ENCODE measurements at regions not wholly inside any gene's neighbourhood (a gene's known extent, or its start where the extent isn't known, plus 50 kb on each side); places are given as distances from the start of the nearest gene placed in this dataset.
"Not testable (repeated sequence)": the region's sequence is repeated elsewhere in the genome, so short reads cannot be mapped to it uniquely, and the experiment has no call there.

- DNase-seq = not testable (repeated sequence)
Observed at GRCh38 chr15:20148679-20149078, 392.9 kb downstream of the GOLGA6L6 start.

GRCh38 chr15:20148008-20148407, 393.6 kb downstream of the GOLGA6L6 start:
- not testable (repeated sequence) for DNase-seq

- not testable (repeated sequence) for DNase-seq
Observed at GRCh38 chr15:20144333-20145036, 397.1 kb downstream of the GOLGA6L6 start.

DNA sequence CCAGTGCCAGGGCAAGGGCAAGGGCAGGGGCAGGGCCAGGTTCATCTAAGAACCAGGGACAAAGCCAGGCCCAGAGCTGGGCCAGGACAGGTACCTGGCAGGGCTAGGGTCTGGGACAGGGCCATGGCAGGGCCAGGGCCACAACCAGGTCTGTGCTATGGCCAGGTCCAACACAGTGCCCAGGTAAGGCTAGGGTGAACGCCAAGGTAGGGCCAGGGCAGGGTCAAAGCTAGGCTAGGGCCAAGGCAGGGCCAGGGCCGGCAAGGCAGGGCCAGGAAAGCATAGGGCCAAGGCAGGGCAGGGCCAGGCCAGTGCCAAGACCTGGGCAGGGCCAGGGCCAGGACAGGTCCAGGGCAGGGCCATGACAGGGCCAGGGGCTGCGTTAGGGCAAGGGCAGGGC, 398.7 kb downstream of the GOLGA6L6 start:
- DNase-seq = not testable (repeated sequence)

GRCh38 chr15:20142410-20142809, 399.2 kb downstream of the GOLGA6L6 start:
- DNase-seq = not testable (repeated sequence)

DNA sequence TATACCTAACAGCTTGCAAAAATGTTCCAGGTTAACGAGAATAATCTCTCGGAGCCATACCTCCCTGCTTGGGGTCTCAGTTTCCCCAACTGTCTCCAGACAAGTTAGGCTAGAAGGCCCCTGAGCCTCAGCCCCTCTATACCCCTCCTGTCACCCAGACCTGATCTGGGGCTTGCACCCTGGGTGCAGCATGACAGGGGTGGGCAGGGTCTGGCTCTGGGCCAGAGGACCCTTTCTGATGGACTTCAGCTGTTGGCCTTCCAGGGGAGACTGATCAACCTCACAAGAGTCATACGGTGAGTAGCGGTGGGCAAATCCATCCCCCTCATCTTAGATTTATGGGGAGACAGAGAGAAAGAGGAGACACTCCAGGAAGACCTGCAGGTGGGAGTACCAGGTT, 416.9 kb downstream of the GOLGA6L6 start:
- not testable (repeated sequence) for DNase-seq

- no peak for DNase-seq
Observed at GRCh38 chr15:20106026-20106425, 435.6 kb downstream of the GOLGA6L6 start.

DNA sequence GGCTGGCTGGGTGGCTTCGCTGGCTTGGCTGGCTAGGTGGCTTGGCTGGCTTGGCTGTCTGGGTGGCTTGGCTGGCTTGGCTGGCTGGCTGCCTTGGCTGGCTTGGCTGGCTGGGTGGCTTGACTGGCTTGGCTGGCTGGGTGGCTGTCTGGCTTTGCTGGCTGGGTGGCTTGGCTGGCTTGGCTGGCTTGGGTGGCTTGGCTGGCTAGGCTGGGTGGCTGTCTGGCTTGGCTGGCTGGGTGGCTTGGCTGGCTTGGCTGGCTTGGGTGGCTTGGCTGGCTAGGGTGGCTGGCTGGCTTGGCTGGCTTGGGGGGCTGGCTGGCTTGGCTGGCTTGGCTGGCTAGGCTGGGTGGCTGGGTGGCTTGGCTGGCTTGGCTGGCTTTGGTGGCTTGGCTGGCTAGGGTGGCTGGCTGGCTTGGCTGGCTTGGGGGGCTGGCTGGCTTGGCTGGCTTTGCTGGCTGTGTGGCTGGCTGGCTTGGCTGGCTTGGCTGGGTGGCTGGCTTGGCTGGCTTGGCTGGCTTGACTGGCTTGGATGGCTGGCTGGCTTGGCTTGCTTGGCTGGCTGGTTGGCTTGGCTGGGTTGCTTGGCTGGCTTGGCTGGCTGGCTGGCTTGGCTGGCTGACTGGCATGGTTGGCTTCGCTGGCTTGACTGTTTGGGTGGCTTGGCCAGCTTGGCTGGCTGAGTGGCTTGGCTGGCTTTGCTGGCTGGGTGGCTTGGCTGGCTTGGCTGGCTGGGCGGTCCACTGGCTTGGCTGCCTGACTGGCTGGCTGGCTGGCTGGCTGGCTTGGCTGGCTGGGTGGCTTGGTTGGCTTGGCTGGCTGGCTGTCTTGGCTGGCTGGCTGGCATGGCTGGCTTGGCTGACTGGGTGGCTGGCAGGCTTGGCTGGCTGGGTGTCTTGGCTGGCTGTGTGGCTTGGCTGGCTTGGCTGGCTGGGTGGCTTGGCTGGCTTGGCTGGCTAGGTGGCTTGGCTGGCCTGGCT, 436.3 kb downstream of the GOLGA6L6 start:
- DNase-seq = not testable (repeated sequence)

DNA sequence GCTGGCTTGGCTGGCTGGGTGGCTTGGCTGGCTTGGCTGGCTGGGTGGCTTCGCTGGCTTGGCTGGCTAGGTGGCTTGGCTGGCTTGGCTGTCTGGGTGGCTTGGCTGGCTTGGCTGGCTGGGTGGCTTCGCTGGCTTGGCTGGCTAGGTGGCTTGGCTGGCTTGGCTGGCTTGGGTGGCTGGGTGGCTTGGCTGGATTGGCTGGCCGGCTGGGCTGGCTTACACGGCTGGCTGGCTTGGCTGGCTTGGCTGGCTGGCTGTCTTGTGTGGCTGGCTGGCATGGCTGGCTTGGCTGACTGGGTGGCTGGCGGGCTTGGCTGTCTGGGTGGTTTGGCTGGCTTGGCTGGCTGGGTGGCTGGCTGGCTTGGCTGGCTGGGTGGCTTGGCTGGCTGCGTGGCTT, 437.0 kb downstream of the GOLGA6L6 start:
- DNase-seq = not testable (repeated sequence)

GRCh38 chr15:20102862-20103261, 438.7 kb downstream of the GOLGA6L6 start:
- DNase-seq = not testable (repeated sequence)

GRCh38 chr15:20102209-20102608, 439.4 kb downstream of the GOLGA6L6 start:
- DNase-seq = not testable (repeated sequence)

GRCh38 chr15:20101281-20101680, 440.3 kb downstream of the GOLGA6L6 start:
- not testable (repeated sequence) for DNase-seq

DNA sequence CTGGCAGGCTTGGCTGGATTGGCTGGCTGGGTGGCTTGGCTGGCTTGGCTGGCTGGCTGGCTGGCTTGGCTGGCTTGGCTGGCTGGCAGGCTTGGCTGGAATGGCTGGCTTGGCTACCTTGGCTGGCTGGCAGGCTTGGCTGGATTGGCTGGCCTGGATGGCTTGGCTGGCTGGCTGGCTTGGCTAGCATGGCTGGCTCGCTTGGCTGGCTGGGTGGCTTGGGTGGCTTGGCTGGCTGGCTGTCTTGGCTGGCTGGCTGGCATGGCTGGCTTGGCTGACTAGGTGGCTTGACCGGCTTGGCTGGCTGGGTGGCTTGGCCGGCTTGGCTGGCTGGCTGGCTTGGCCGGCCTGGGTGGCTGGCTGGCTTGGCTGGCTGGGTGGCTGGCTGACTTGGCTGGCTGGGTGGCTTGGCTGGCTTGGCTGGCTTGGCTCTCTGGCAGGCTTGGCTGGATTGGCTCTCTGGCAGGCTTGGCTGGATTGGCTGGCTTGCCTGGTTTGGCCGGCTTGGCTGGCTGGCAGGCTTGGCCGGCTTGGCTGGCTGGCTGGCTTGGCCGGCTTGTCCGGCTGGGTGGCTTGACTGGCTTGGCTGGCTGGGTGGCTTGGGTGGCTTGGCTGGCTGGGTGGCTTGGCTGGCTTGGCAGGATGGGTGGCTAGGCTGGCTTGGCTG, 440.9 kb downstream of the GOLGA6L6 start:
- not testable (repeated sequence) for DNase-seq

- DNase-seq = not testable (repeated sequence)
Observed at GRCh38 chr15:20095699-20096303, 445.8 kb downstream of the GOLGA6L6 start.

DNA sequence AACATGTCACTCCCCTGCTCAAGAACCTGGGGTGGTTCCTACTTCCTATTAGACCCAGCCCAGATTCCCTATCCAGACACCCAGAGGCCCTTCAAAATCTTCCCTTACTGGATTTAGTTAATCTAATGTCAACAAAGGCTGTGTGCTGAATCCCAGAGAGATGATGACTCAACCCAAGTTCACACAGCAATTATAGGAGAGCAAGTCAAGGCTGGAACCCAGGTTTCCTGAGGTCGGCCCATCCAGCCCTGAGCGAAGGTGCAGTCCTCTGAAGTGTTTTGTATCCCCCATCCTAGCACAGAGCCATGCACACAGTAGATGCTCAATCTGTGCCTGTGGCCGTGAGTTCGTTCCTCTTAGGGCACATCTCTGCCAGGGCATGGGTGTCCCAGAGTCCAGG, 452.1 kb downstream of the GOLGA6L6 start:
- not testable (repeated sequence) for DNase-seq

DNA sequence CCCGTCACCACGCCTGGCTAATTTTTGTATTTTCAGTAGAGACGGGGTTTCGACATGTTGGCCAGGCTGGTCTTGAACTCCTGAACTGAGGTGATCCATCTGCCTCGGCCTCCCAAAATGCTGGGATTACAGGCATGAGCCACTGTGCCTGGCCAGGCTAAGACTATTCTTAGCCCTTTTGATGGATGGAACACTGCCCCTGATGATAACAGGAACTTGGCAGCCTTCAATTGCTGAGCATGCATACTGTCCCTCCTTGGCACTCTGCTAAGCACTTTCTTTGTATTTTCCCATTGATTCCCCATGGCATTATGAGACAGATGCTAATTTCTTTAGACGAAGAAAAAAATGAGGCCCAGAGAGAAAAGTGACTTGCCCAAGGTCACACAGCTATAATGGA, 457.6 kb downstream of the GOLGA6L6 start:
- not testable (repeated sequence) for DNase-seq

DNA sequence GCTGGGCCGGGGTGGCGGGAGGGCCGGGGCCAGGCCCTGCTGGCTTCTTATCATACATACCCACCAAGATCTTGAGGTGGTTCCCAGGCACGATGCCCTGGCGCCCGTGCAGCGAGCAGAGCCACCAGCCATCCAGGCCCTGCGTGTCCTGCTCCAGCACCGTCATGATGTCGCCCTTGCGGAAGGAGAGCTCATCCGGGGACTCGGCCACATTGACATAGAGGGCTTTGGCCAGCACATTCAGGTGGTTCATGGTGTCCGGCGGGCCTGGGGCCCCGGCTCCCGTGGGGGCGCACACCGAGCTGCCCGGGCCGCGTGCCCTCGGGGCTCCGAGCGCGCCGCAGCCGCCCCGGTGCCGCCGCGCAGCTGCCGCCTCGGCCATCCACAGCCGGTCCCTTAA, 467.5 kb downstream of the GOLGA6L6 start:
- DNase-seq = not testable (repeated sequence)

DNA sequence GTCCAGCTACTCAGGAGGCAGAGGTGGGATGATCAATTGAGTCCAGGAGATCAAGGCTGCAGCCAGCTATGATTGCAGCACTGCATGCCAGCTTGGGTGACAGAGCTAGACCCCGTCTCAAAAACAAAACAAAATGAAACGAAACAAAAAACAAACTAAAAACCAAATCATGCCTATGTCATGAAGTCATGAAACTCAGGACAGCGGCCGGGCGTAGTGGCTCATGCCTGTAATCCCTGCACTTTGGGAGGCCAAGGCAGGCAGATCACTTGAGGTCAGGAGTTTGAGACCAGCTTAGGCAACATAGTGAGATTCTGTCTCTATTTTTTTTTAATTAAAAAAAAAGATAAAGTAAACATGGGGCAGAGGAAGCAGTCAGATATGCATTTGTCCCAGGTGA, 472.6 kb downstream of the GOLGA6L6 start:
- DNase-seq = not testable (repeated sequence)

- not testable (repeated sequence) for DNase-seq
Observed at GRCh38 chr15:20066173-20066572, 475.4 kb downstream of the GOLGA6L6 start.

DNA sequence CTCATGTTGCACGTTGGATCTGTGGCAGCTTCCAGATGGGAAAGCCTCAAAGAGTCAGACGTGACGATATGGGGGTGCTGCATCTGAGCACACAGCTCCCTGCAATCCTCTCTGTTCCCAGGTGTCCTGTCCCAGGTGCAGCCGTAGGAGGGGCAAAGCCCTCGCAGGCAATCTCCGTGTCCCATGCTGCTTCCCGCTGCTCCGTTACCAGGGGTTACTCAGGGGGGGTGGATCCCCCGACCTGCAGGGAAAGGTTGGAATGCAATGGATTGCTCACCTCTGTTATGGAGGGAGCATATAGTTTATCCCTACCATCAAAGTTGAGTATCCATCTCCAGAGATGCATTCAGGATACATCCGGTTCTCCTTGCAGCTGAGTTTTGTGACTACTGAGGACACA, 476.1 kb downstream of the GOLGA6L6 start:
- DNase-seq = not testable (repeated sequence)

DNA sequence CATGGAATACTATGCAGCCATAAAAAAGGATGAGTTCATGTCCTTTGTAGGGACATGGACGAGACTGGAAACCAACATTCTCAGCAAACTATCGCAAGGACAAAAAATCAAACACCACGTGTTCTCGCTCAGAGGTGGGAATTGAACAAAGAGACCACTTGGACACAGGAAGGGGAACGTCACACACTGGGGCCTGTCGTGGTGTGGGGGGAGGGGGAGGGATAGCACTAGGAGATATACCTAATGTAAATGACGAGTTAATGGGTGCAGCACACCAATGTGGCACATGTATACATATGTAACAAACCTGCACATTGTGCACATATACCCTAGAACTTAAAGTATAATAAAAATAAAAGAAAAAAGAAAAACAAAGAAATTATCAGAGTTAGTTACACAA, 478.4 kb downstream of the GOLGA6L6 start:
- DNase-seq = not testable (repeated sequence)

GRCh38 chr15:20060838-20061237, 480.8 kb downstream of the GOLGA6L6 start:
- not testable (repeated sequence) for DNase-seq

DNA sequence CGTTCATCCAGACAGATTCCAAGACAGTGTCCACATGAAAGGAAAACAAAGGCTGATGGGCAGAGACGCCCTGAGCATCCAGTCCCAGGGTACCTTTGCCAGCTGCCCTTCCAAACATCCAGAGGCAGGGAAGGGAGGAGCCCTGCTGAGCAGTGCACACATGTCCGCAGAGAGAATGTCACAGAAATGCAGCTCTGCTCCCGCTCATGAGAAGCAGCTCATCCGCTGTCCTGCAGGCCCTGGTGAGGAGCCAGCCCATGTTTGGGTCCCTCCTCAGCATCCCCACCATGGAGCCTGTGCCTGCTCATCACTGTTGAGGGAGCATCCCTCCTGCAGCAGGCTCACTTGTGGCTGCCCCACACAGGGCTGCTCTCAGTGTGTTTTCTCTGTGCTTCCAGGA, 484.7 kb downstream of the GOLGA6L6 start:
- not testable (repeated sequence) for DNase-seq
